Cardiac muscle cell (in vitro differentiated cells and primary cell): ENCODE measurements at regions not wholly inside any gene's neighbourhood (a gene's known extent, or its start where the extent isn't known, plus 50 kb on each side); places are given as distances from the start of the nearest gene placed in this dataset.

Experiments
- DNase-seq, 2 donors: peaks; one replicate each; pipeline versions ENCODE4 v3.0.0 to v3.0.0-alpha.2; 2010 to 2017; ENCODE audit warnings: low read depth in 1 of 2, low spot score in 1 of 2
- H3K27ac ChIP-seq: fragments of 200-600 bp; sonication (generic); 2 replicates; pipeline ENCODE4 v1.5.1; 2016
- H3K27me3 ChIP-seq: fragments of 200-600 bp; sonication (generic); 2 replicates; pipeline ENCODE4 v1.6.0; 2016; ENCODE audit warnings: control low read depth
- H3K36me3 ChIP-seq: fragments of 200-600 bp; sonication (generic); 2 replicates; pipeline ENCODE4 v1.5.1; 2016; ENCODE audit warnings: control low read depth
- H3K4me1 ChIP-seq: fragments of 200-600 bp; sonication (generic); 2 replicates; pipeline ENCODE4 v1.8.1; 2017; ENCODE audit warnings: low read depth, mild to moderate bottlenecking, mixed run types
- H3K4me3 ChIP-seq: fragments of 200-600 bp; sonication (generic); 2 replicates; pipeline ENCODE4 v1.5.1; 2016; ENCODE audit warnings: mild to moderate bottlenecking
- H3K9me3 ChIP-seq: fragments of 200-600 bp; sonication (generic); 2 replicates; pipeline ENCODE4 v1.5.1; 2017; ENCODE audit warnings: low read depth, mild to moderate bottlenecking, control low read depth
- TF ChIP-seq, protein P1 (sequence below): IDR thresholded peaks from 2 replicates; pipeline ENCODE4 v1.5.1; 2012; ENCODE audit warnings: low read depth, mild to moderate bottlenecking, low read length

DNA sequence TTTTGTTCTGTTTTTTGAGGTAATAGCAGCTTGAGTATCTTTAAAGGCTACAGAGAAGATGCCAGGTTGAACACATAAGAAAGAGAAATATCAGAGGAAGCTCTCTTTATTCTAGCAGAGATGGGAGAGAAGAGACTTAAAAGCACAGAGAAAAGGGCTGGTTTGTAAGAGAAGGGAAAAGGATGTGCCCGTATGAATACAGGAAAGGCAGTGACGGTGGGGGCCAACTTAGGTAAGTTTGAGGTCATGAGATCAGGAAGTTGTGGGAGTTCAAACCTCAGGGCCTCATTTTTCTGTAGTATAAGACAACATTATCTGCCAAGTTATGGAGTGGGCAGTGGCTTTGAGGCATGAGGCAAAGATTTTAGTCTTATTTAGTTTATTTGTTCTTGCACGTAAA lies 121.3 kb upstream of the S100G start:
- Histone ChIP-seq H3K4me1 (no peaks in the 10 kb centered on the region), H3K27me3 (no peaks in the 10 kb centered on the region), H3K36me3 (no peaks in the 10 kb centered on the region), H3K4me3 (no peak overlapping the region), H3K9me3 (no peaks in the 10 kb centered on the region), H3K27ac (no peak overlapping the region)
- no peak for DNase-seq
- TF ChIP-seq, protein P1, sequence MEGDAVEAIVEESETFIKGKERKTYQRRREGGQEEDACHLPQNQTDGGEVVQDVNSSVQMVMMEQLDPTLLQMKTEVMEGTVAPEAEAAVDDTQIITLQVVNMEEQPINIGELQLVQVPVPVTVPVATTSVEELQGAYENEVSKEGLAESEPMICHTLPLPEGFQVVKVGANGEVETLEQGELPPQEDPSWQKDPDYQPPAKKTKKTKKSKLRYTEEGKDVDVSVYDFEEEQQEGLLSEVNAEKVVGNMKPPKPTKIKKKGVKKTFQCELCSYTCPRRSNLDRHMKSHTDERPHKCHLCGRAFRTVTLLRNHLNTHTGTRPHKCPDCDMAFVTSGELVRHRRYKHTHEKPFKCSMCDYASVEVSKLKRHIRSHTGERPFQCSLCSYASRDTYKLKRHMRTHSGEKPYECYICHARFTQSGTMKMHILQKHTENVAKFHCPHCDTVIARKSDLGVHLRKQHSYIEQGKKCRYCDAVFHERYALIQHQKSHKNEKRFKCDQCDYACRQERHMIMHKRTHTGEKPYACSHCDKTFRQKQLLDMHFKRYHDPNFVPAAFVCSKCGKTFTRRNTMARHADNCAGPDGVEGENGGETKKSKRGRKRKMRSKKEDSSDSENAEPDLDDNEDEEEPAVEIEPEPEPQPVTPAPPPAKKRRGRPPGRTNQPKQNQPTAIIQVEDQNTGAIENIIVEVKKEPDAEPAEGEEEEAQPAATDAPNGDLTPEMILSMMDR: no peak
